Vagina (tissue), 2 donors: ENCODE measurements at regions not wholly inside any gene's neighbourhood (a gene's known extent, or its start where the extent isn't known, plus 50 kb on each side); places are given as distances from the start of the nearest gene placed in this dataset.

Experiments
- POLR2A ChIP-seq, 2 donors: fragments of 450-650 bp; IDR thresholded peaks; one replicate each; pipeline ENCODE4 v1.6.1; 2017; ENCODE audit warnings: antibody characterized with exemption in 2 of 2, mild to moderate bottlenecking in 2 of 2, moderate library complexity in 2 of 2
- TF ChIP-seq, protein P1 (sequence below), 3 experiments: fragments of 450-650 bp in 2 of 3; fragments of 200-600 bp in 1 of 3; sonication (generic) in 1 of 3; IDR thresholded peaks; one replicate each; pipeline ENCODE4 v1.5.1; 2017 to 2019; ENCODE audit warnings: antibody characterized with exemption in 3 of 3, mild to moderate bottlenecking in 2 of 3, moderate library complexity in 2 of 3

- no peak for TF ChIP-seq POLR2A (IDR thresholded peaks at IDR 0.05)
- TF ChIP-seq, protein P1, sequence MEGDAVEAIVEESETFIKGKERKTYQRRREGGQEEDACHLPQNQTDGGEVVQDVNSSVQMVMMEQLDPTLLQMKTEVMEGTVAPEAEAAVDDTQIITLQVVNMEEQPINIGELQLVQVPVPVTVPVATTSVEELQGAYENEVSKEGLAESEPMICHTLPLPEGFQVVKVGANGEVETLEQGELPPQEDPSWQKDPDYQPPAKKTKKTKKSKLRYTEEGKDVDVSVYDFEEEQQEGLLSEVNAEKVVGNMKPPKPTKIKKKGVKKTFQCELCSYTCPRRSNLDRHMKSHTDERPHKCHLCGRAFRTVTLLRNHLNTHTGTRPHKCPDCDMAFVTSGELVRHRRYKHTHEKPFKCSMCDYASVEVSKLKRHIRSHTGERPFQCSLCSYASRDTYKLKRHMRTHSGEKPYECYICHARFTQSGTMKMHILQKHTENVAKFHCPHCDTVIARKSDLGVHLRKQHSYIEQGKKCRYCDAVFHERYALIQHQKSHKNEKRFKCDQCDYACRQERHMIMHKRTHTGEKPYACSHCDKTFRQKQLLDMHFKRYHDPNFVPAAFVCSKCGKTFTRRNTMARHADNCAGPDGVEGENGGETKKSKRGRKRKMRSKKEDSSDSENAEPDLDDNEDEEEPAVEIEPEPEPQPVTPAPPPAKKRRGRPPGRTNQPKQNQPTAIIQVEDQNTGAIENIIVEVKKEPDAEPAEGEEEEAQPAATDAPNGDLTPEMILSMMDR (IDR thresholded peaks at IDR 0.05): no peak
These were observed 721.5 kb upstream of the CTNND2 start for GRCh38 chr5:12625667-12626263.
